ENCODE measurements at regions not wholly inside any gene's neighbourhood (a gene's known extent, or its start where the extent isn't known, plus 50 kb on each side); places are given as distances from the start of the nearest gene placed in this dataset.
"Not testable (repeated sequence)": the region's sequence is repeated elsewhere in the genome, so short reads cannot be mapped to it uniquely, and the experiment has no call there.

DNA sequence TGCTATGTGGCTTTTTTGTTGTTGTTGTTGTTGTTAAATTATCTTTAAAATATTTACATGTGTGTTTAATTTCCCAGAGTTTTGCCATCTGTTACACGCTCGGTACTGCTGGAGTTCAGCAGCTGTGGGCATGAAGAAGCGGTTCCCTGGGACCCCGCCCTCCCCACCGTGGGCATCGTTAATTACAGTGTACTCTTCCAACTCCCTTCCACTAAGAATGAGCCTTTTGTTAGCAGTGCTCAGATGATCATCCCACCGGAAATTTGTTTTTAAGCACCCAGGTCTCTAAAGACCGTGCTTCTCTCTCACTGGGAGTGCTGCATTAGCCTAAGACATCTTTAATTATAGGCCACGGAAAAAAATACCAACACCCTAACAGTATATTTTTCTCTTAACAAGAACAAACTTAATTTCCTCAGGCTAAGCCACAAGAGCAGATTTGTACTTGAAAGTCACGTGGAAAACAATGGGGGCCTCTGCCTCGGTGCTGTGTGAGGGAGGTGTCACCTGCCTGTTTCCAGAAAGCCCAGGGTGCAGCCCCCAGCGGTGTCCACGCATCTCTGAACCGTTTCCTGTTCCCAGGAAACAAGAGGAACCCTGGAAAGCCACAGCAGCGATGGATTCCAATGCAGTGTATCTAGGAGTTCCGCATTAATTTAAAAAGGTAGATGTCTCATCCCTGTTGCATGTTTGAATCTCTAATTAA, 113.3 kb upstream of the FRMD1 start:
- DNase-seq = no peak

DNA sequence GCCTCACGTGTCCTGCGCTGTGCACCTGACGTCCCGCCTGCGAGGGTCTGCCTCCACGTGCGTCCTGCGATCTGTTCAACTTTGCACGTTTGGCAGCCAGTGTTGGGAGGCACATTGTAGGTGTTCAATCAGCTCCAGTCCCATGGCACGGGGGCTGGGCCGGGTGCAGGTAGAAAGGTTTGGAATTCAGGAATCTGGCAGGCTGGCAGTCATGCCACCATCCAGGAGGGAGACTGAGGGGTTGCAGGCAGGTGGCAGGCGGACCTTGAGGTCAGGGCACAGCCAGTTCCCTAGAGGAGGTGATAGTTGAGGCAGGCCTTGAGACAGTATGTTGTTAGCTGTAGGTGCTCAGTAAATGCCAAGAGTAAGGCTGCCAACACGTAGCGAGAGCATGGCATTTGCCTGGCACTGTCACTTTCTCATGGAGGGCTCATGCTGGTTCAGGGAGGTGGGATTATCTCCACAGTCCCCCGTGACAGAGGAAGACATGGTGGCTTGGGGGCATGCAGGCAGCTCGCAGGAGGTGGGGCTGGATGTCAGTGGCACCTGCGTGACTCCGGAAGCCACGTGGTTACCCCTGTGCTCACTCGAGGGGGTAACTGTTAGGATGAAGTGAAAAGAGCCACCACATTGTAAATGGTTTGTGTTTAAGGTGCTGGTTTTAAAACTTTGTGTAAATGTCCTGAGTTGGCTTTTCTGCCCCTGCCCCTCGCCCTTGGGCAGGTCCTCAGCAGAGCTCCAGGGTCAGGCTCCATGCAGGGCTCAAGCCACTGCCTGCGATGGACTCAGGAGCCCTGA, 111.8 kb upstream of the FRMD1 start:
- no peak for DNase-seq

DNA sequence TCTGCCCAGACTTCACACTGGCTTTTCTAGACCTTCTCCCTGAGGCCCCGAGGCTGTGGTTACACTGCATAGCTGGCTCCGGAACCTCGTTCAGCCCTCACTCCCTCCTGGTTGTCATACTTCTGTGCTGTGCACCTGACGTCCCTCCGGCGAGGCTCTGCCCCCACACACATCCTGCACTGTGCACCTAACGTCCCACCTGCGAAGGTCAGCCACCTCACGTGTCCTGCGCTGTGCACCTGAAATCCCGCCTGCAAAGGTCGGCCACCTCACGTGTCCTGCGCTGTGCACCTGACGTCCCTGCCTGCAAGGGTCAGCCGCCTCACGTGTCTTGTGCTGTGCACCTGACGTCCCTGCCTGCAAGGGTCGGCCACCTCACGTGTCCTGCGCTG, 111.0 kb upstream of the FRMD1 start:
- DNase-seq = no peak

DNA sequence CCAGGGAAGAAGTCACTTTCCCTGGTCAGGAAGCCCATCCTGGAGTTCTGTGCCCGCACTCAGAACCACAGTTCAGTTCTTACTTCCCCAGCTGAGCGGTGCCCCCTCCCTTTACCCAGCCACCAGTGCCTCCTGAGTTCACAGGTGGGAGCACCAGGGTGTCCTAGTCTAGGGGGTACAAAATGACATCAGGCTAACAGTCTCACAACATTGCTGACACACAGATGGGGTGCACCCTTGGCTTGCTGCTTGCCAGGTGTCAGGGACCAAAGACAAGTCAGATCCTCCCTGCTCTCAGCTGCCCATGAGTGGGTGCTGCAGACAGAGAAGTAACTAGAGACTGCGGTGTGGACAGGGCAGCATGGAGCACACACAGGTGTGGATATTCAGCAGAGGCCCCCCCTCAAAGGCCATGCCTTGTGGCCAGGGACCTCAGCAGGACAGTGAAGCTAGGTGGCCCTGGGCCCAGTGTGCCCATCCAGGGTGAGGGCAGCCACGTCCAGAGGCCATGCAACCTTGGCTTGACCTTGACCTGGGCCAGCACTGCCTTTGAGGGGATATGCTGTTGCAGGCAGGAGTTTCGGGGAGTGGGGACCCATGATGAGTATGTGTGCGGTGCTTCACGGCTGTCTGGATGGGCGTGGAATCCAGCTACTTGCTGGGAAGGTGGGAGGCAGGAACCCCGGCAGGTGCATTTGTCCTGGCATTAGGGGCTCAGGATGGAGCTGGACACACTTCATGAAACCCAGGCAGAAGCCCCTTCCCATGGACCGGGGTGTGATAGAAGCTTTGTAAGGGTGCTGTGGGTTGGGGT, 110.4 kb upstream of the FRMD1 start:
- no peak for DNase-seq

DNA sequence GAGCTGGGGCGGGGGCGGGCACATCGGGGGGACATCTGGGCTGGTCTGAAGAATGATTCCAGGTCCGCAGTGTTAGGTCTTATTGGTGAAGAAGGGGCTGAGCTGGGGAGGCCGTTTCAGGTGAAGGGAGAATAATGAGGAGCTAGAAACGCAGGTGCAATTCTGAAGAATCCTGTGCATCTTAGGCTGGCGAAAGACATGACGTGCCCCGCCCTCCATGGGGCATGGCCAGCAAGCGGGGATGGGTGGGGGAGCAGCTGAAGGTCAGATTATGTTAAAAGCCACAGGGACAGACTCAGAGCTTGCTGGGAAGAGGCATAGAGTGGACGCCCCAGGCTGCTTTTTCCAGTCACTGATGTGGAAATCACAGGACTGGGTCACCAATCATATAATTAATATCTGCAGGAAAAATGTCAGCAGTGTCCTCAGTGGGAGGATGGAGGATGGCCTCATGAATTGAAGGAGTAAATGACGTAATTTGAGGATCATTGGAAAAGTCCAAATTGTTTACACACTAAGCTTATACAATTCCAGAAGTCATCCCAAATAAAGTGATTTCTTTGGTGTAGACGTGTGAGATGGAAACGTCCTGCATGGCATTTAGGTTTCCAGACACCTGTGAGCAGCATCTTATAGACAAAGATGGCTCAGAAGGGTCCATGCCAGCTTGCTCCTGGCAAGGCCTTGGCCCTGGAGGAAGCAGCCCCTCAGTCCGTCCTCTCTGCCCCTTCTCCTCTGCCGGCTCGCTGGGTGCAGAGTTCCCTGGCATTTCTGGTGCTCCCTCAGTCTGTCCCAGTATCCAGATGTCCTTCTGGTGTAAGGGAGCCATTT, 109.6 kb upstream of the FRMD1 start:
- DNase-seq = no peak

DNA sequence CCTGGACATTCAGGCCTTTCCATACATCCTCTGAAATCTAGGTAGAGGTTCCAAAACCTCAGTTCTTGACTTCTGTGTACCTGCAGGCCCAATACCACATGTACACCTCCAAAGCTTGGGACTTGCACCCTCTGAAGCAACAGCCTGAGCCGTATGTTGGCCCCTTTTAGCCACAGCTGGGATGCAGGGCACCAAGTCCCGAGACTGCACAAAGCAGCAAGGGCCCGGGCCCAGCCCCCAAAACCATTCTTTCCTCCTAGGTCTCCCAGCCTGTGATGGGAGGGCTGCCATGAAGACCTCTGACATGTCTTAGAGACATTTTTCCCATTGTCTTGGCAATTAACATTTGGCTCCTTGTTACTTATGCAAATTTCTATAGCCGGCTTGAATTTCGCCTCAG, 107.4 kb upstream of the FRMD1 start:
- DNase-seq = no peak

DNA sequence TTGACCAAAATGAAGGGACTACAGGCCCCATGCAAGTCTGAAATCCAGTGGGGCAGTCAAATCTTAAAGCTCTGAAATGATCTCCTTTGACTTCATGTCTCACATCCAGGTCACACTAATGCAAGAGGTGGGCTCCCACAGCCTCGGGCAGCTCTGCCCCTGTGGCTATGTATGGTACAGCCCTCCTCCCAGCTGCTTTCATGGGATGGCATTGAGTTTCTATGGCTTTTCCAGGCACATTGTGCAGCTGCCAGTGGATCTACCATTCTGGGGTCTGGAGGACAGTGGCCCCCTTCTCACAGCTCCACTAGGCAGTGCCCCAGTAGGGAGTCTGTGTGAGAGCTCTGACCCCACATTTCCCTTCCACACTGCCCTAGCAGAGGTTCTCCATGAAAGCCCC, 107.0 kb upstream of the FRMD1 start:
- DNase-seq = not testable (repeated sequence)

DNA sequence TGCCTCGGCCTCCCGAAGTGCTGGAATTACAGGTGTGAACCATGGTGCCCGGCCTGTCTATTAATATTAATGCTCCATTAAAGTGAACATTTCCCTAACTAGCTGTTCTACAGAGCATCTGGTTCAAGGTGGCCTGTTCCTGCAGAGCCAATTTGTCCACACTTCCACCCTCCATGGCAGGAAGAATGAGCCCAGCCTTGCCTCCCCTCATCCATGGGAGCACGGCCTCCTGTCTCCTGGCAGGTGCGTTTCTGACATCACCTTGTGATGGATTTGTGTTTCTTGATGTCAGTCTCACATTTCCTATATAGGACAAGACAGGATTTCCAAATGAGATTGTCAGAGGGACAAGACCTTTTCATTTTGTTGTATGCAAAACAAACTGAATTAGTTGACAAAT, 105.7 kb upstream of the FRMD1 start:
- no peak for DNase-seq

DNA sequence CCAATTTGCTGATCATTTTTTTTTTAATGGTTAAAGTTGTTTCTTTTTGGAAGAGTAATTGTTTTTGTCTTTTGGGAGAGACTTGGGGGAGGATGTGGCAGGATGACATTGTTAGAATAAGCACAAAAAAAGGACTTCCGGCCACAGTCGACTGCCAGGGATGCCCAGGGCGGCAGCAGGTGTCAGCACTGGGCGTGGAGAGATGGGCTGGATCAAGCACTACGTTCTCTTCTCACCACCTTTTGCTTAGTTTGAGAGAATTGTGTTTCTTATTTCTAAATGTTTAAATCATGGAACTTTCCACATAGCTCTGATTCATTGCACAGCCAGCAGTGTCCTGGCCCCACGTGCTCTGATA, 104.6 kb upstream of the FRMD1 start:
- DNase-seq = no peak

DNA sequence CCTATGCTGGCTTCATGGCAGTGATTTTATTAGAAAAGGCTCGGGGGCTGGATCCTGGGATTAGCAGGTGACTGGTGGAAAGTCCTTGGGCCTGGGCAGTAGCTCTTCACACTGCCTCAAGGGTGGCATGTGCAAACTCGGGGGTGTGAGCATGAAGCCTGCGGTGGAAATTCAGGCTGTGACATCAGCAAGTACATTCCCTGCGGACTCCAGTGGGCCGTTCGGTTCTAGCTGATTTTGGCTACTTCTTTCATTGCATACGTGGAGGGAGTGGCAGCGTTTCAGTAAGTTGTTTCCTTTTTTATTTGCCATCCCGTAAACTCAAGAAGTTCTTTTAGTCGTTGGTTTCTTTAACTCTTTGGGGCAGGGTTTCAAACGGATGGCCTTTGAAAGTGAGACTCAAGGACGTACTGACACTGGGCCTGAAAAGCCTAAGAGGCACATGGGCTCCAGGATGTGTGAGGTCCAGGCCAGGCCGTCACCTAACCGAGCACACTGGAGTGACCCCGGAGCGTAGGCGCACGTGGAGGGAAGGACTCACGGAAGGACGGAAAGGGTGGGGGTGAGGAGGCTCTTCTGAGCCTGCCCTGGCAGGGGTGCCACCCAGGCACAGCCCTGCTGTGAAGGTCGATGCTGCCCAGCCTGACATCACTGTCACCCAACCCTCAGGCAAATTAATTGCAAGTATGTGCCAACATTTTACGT, 104.0 kb upstream of the FRMD1 start:
- DNase-seq = no peak

DNA sequence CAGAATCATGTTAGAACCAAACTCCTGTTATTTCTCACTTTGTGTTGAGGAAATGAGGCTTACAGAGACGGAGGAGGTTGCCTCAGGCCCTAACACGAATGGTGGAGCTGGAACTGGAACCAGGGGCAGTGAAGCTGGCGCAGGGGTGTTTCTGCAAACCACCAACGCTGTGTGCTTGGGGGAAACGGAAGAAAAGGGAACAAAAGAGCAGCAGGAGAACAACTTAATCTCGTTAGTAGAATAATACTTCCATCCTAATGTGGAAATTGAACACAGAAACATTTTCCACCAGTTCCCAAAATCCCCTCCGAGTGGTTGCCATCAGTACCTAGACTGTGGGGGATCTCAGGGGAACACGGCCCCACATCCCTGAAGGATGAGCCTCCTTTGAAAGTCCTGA, 103.4 kb upstream of the FRMD1 start:
- no peak for DNase-seq

DNA sequence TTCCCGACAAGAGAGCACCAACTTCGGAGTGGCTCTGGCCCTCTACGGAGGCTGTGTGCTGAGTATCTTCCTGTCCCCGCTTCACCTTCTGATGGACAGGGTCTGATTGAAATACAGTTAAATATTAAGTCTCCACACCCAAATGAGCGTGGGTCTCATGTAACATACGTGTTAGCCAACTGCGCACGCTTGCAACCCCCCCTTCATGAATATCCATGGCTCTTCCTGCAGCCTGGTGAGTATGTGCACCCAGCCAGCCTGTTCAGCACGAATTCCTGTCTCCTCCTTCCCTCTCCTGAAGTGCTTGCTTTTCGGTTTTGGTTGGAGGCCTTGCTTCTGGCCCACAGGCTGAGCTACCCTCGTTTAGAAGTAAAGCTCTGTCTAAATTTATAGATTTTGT, 102.9 kb upstream of the FRMD1 start:
- no peak for DNase-seq

DNA sequence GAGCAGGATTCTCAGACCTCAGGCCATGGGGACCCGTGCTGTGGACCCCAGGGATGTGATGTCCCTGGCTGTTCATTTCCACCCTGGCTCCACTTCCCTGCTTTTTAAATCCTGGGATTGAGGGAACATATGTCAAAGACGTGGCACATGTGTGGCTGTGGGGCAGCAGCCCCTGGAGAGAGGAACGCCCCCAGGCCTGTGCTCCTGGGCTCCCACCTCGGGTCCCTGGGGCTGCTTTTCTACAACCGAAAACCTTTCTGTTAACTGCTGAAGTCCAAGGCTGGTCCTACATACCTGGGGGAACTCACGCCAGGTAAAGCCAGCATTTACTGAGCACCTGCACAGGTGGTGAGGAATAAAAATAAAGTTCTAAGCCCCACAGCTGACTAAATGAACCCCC, 102.3 kb upstream of the FRMD1 start:
- no peak for DNase-seq

DNA sequence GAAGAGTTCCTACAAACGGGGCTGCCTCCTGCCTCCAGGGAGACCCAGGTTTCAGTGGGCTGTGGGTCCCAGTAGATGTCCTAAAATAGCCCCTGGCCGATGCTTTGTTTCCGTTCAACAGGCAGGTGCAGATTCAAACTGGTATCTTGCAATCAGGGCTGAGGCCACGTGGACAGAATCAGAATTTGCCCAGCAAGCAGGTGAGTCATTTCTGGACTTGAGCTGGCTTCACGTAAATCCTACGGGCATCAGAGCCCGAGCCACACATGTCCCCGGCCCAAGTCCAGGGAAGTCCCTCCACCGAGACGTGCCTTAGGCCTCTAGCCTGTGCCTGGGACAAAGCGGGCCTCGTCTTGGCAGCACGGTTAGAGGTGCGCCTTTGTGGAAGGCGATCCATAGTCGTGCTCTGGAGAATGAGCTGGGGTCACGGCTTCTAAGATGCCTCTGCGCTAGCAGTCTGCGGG, 101.6 kb upstream of the FRMD1 start:
- no peak for DNase-seq

DNA sequence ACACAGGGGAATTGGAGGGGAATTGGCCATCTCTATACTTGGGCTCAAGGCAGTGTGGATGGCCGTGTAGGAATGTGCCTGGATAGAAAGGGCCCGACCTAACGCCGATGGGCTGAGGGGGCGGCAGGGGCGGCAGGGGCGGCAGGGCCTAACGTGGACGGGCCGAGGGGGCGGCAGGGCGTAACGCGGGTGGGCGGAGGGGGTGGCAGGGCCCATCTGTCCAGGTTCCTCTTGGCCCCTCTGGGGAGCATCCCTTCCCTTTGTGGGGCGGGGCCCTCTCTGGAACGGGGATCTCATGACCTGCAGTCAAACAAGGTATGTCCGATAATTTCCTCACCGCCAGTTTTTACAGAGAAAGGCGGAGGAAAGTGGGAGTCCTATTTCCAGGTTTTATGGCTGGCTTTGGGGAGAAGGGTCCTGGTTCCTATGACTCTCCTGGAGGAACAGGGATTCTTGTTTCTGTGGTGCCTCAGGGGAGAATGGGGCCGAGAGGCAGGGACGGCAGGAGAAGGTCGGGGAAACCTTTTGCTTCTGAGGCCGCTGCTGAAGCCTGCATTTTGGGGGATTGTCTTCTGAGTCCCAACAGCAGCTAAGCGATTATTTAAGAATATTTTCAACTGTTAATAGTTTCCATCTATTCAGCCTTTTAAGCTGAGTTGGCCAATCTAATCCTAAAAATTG, 100.8 kb upstream of the FRMD1 start:
- no peak for DNase-seq

DNA sequence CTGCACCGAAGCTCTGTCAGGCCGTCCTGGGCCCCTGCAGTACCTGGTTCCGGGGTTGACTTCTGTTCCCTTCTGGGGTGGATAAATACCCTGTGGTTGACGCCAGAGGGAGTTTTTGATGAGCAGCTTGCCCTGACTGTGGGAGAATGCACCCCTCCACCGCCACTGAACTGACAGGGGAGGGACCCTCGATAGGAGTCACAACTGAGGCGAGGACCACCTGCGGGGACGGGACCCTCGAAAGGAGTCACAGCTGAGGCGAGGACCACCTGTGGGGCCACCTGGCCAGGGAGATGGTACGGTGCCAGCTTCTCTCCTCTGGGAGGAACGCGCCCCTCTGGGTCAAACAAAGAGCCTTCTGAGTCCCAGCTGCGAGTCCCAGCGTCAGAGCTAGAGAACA, 100.1 kb upstream of the FRMD1 start:
- no peak for DNase-seq

DNA sequence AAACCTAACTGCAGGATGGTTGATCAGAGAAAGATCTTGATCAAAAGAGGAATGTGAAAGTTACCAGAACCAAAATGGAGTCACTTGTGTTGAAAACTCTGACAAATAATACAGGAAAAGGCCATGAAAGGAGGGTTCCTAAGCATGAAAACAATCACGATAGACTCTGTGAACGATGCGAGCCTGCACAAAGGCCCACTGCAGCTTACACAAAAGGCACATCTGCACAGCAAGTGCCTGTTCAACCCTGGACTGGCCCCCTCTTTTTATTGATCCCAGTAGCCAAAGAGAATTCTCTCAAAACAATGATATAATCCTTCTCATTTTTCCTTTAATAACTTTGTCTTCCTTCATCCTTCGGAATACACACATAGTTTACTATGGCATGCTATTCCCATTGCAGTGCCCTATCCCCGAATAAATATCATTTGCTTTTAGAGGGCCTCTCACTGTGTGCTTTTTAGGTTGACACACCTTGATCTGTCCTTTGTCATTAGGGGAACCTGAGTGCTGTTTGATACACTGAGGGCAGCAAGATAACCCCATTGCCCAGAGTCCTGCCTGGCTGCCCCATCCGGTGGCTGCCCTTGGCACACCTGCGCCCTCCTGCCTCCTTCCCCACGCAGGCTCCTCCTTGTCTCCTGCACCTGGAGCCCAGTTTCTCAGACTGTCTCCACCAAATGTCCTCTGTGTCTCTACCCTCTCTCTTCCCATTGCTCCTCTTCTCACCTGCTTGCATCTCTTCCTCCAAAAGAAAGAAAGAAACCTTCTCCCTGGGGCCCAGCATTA, 98.3 kb upstream of the FRMD1 start:
- DNase-seq = no peak

DNA sequence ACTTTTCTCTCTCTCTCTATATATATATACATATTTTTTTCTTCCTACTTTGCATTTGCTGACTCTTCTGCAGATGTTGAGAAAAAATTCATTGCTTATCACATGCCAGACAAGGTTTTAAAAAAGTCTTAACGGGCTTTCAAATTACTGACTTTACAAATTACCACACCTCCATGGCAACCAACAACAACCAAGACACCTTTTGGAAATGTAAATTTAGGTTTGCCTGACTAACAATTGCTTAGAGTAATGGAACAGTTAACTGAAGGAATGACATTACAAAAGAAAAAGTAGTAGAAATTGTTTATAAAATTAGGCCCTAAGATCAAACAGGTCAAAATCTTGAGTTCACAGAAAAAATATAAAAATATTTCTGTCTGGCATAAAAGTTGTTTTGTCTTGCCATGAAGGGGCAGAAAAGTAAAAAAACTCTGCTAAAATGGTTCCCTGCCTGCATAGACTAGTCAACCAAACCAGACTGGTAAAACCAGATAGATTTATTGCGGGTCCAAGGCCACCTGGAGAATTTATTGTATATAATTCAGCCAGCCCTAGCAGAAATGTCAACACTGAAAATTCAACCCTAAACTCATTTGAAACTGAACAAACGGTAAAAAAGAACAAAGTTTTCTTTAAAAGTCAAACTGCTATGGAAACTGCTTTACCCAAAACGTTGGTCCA, 92.8 kb upstream of the FRMD1 start:
- no peak for DNase-seq

DNA sequence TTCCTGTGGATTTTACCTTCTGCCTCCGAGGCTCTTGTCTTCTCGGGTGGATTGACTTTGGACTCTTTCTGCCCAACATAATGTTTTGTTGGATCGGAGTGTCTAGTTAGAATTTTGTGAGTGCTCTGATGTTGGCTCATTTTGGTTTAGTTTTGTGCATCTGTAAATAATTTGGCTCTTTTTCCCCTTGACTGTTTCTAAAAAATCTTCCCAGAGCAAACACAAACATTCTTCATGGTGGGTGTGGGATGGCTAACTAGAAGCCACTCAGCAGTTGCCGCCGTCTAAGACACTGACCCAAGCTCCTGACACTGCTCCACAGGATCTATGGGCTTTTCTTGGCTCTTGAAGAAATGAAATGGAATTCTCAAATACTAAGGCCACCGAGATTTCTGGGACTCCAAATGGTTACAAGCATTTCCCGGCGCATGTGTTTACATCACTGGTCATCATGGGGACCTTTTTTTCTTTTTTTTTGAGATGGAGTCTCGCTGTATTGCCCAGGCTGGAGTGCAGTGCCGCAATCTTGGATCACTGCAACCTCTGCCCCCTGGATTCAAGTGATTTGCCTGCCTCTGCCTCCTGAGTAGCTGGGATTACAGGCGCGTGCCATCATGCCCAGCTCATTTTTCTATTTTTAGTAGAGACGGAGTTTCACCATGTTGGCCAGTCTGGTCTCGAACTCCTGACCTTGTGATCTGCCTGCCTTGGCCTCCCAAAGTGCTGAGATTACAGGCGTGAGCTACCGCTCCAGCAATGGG, 92.0 kb upstream of the FRMD1 start:
- DNase-seq = no peak
